DND-41 (cell line): ENCODE measurements at regions not wholly inside any gene's neighbourhood (a gene's known extent, or its start where the extent isn't known, plus 50 kb on each side); places are given as distances from the start of the nearest gene placed in this dataset.
"Not testable (repeated sequence)": the region's sequence is repeated elsewhere in the genome, so short reads cannot be mapped to it uniquely, and the experiment has no call there.

ENCODE experiments used
- ATAC-seq: fragments of 200-7000 bp; cut with Tn5 transposase; 3 replicates; pipeline ENCODE4 v1.9.1; 2021; ENCODE audit warnings: low read depth; ENCODE audit not compliant: insufficient read depth
- DNase-seq: peaks from one replicate; pipeline ENCODE4 v3.0.0-alpha.2; 2020
- H2AFZ ChIP-seq: 2 replicates; pipeline ENCODE4 v1.6.0; 2012; ENCODE audit warnings: low read depth, low read length
- H3K27ac ChIP-seq: 2 replicates; pipeline ENCODE4 v1.5.1; 2012; ENCODE audit warnings: low read length, inconsistent platforms
- H3K27me3 ChIP-seq: fragments of 200-600 bp; sonication (generic); 2 replicates; pipeline ENCODE4 v1.6.0; 2012; ENCODE audit warnings: low read length, mild to moderate bottlenecking, inconsistent platforms; ENCODE audit not compliant: insufficient read depth, poor library complexity
- H3K36me3 ChIP-seq: 2 replicates; pipeline ENCODE4 v1.5.1; 2012; ENCODE audit warnings: low read length, inconsistent platforms; ENCODE audit not compliant: insufficient read depth
- H3K4me1 ChIP-seq: 2 replicates; pipeline ENCODE4 v1.5.1; 2012; ENCODE audit warnings: mild to moderate bottlenecking, low read length; ENCODE audit not compliant: insufficient read depth
- H3K4me2 ChIP-seq: 2 replicates; pipeline ENCODE4 v1.6.0; 2012; ENCODE audit warnings: mild to moderate bottlenecking, moderate library complexity, low read length, inconsistent platforms; ENCODE audit not compliant: insufficient read depth
- H3K4me3 ChIP-seq, 2 experiments: fragments of 200-600 bp in 1 of 2; shearing (Covaris generic) in 1 of 2; 2 replicates each; pipeline ENCODE4 v1.5.1; 2012 to 2016; ENCODE audit warnings: inconsistent platforms in 2 of 2, low read length in 2 of 2, mild to moderate bottlenecking in 2 of 2, low read depth in 1 of 2, moderate library complexity in 1 of 2
- H3K79me2 ChIP-seq: 2 replicates; pipeline ENCODE4 v1.6.0; 2012; ENCODE audit warnings: low read length, inconsistent platforms; ENCODE audit not compliant: insufficient read depth
- H3K9ac ChIP-seq: 2 replicates; pipeline ENCODE4 v1.6.0; 2012; ENCODE audit warnings: low read depth, mild to moderate bottlenecking, inconsistent platforms, low read length, moderate library complexity
- H3K9me3 ChIP-seq: 2 replicates; pipeline ENCODE4 v1.5.1; 2012; ENCODE audit warnings: low read length, moderate library complexity, mild to moderate bottlenecking, inconsistent platforms; ENCODE audit not compliant: insufficient read depth, severe bottlenecking
- H4K20me1 ChIP-seq: 2 replicates; pipeline ENCODE4 v1.6.0; 2012; ENCODE audit warnings: low read length; ENCODE audit not compliant: insufficient read depth
- EZH2 ChIP-seq: IDR thresholded peaks from 3 replicates; pipeline ENCODE4 v1.6.1; 2012; ENCODE audit warnings: borderline replicate concordance, low read depth, mild to moderate bottlenecking, moderate library complexity, low read length, inconsistent platforms; ENCODE audit not compliant: severe bottlenecking
- TF ChIP-seq, protein P1 (sequence below): IDR thresholded peaks from 2 replicates; pipeline ENCODE4 v1.5.1; 2012; ENCODE audit warnings: borderline replicate concordance, low read length, moderate library complexity, mild to moderate bottlenecking; ENCODE audit not compliant: poor library complexity, severe bottlenecking; ENCODE audit errors: extremely low read depth

DNA sequence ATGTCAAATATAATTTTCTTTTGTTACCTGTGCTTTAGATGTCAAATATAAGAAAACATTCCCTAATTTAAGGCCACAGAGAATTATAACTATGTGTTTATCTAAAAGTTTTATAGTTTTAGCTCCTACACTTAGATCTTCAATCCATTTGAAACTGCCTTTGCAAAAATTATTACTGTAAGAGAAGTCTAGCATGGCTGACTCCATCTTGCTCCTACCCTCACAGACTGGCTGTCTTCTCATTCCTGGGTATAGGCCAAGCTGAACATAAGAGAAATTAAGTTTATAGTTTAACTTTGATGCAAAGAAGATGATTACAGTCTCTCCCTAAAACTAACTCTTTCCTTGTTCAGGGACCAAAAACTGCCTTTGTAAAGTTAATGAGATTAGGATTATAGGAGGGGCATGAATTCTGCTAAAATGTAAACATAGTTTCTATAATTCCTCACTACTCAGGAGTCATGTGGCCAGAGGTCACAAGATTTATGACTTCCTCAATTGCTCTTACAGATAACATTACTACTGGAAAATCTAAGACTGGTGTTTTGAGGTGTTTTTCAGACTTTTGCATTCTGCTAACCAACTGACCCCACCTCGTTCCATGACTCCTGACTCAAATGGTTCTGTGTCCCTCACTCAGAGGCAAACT lies 184.0 kb downstream of the BCHE start:
- DNase-seq: no peak
- H3K79me2 ChIP-seq: no peaks in the 10 kb centered on the region
- ATAC-seq: no peak

DNA sequence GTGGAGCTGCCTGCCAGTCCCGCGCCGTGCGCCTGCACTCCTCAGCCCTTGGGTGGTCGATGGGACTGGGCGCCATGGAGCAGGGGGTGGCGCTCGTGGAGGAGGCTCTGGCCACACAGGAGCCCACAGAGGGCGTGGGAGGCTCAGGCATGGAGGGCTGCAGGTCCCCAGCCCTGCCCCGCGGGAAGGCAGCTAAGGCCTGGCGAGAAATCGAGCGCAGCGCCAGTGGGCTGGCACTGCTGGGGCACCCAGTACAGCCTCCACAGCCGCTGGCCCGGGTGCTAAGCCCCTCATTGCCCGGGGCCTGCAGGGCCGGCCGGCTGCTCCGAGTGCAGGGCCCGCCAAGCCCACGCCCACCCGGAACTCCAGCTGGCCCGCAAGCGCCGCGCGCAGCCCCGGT lies 187.9 kb downstream of the BCHE start:
- not testable (repeated sequence) for H3K27me3 ChIP-seq, H2AFZ ChIP-seq, H3K4me3 ChIP-seq, H3K9me3 ChIP-seq, H3K36me3 ChIP-seq, ATAC-seq, H3K4me2 ChIP-seq, H3K9ac ChIP-seq, H3K27ac ChIP-seq, DNase-seq, H3K4me1 ChIP-seq, H4K20me1 ChIP-seq, H3K79me2 ChIP-seq

More for the DNA sequence above, 184.0 kb downstream of the BCHE start:
- Histone ChIP-seq H3K27ac (no peak overlapping the region), H3K4me2 (no peak overlapping the region), H3K9ac (no peak overlapping the region), H3K4me3 (no peak overlapping the region), H3K4me1 (no peaks in the 10 kb centered on the region), H3K9me3 (no peaks in the 10 kb centered on the region), H3K36me3 (no peaks in the 10 kb centered on the region), H3K27me3 (no peaks in the 10 kb centered on the region), H4K20me1 (no peaks in the 10 kb centered on the region), H2AFZ (no peak overlapping the region)
- no peak for TF ChIP-seq EZH2
- TF ChIP-seq, protein P1, sequence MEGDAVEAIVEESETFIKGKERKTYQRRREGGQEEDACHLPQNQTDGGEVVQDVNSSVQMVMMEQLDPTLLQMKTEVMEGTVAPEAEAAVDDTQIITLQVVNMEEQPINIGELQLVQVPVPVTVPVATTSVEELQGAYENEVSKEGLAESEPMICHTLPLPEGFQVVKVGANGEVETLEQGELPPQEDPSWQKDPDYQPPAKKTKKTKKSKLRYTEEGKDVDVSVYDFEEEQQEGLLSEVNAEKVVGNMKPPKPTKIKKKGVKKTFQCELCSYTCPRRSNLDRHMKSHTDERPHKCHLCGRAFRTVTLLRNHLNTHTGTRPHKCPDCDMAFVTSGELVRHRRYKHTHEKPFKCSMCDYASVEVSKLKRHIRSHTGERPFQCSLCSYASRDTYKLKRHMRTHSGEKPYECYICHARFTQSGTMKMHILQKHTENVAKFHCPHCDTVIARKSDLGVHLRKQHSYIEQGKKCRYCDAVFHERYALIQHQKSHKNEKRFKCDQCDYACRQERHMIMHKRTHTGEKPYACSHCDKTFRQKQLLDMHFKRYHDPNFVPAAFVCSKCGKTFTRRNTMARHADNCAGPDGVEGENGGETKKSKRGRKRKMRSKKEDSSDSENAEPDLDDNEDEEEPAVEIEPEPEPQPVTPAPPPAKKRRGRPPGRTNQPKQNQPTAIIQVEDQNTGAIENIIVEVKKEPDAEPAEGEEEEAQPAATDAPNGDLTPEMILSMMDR: no peak

DNA sequence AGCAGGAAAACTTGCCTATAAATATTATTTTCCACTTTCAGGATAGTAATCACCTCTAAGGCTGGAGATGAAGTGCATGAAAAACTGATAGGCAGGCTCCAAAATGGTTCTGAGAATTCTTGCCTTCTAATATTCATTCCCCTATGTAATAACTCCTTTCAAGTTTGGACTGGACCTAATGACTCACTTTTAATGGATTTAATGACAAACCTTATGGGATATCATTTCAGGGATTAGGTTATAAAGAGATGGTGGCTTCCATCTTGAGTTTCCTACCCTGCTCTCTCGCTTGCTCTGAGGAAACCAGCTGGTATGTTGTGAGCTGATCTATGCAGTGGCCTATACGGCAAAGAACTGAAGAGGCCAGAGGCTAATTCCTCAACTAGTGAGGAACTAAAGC lies 192.0 kb downstream of the BCHE start:
- Histone ChIP-seq H3K36me3 (no peaks in the 10 kb centered on the region), H3K4me2 (no peak overlapping the region), H3K4me1 (no peaks in the 10 kb centered on the region), H2AFZ (no peak overlapping the region), H3K27ac (no peak overlapping the region), H3K4me3 (no peak overlapping the region), H4K20me1 (no peaks in the 10 kb centered on the region), H3K27me3 (no peaks in the 10 kb centered on the region), H3K9me3 (no peaks in the 10 kb centered on the region), H3K9ac (no peak overlapping the region), H3K79me2 (no peaks in the 10 kb centered on the region)
- TF ChIP-seq, protein P1: no peak
- no peak for TF ChIP-seq EZH2
- ATAC-seq (no peak), DNase-seq (no peak)

DNA sequence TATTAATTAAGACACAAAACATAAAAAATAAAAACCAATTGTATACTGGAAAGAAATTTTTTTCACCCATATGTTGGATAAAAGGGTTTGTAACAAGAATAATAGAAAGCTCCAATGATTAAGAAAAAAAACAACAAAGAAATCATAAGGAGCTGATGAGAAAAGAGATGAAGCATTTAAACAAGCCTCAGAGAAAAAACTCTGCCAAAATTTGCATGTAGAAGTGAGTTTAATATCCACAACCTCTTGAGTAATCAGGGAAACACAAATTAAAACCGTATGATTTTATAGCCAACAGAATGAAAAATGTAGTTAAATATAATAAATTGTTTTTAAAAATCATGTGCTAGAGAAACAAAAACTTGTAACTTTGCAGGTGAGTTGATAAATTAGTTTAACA lies 192.9 kb downstream of the BCHE start:
- Histone ChIP-seq H3K27me3 (no peaks in the 10 kb centered on the region), H3K4me3 (no peak overlapping the region), H3K9me3 (no peaks in the 10 kb centered on the region), H3K79me2 (no peaks in the 10 kb centered on the region), H3K9ac (no peak overlapping the region), H4K20me1 (no peaks in the 10 kb centered on the region), H3K4me1 (no peaks in the 10 kb centered on the region), H3K27ac (no peak overlapping the region), H3K4me2 (no peak overlapping the region), H3K36me3 (no peaks in the 10 kb centered on the region), H2AFZ (no peak overlapping the region)
- ATAC-seq (no peak), DNase-seq (no peak)
- TF ChIP-seq, protein P1: no peak
- no peak for TF ChIP-seq EZH2
